Activated T-helper 1 cell treated with anti-CD3 and anti-CD28 coated beads, Interleukin-12 subunit alpha, Interleukin-12 subunit beta, Interleukin-2, Interleukin-4 antibody, amounts not matched to agents 30 ng/mL and 10 ng/mL and 1 ng/mL, durations not matched to agents 14 hours and 24 hours and 36 hours (primary cell): ENCODE measurements at regions not wholly inside any gene's neighbourhood (a gene's known extent, or its start where the extent isn't known, plus 50 kb on each side); places are given as distances from the start of the nearest gene placed in this dataset.

ENCODE experiments used
- DNase-seq: peaks from one replicate; pipeline ENCODE4 v3.0.0; 2021; ENCODE audit warnings: low spot score
- H3K27ac Mint-ChIP-seq: one replicate; pipeline ENCODE4 v1.8.0; 2021; ENCODE audit warnings: mild to moderate bottlenecking, mixed read lengths
- H3K27me3 Mint-ChIP-seq: one replicate; pipeline ENCODE4 v1.8.0; 2022; ENCODE audit warnings: mild to moderate bottlenecking, moderate library complexity, mixed read lengths; ENCODE audit not compliant: insufficient read depth
- H3K36me3 Mint-ChIP-seq: one replicate; pipeline ENCODE4 v1.8.0; 2021; ENCODE audit warnings: low read depth, mixed read lengths
- H3K4me1 Mint-ChIP-seq: one replicate; pipeline ENCODE4 v1.8.0; 2021; ENCODE audit warnings: low read depth, mixed read lengths
- H3K4me3 Mint-ChIP-seq: one replicate; pipeline ENCODE4 v1.8.0; 2021; ENCODE audit warnings: mild to moderate bottlenecking, moderate library complexity, mixed read lengths
- H3K9me3 Mint-ChIP-seq: one replicate; pipeline ENCODE4 v1.8.0; 2021; ENCODE audit warnings: mixed read lengths
- intact Hi-C: fragments of 100-400 bp; cut with micrococcal nuclease; formaldehyde crosslinking; loops from one replicate; pipeline ENCODE4 v1.15.1; 2024

DNA sequence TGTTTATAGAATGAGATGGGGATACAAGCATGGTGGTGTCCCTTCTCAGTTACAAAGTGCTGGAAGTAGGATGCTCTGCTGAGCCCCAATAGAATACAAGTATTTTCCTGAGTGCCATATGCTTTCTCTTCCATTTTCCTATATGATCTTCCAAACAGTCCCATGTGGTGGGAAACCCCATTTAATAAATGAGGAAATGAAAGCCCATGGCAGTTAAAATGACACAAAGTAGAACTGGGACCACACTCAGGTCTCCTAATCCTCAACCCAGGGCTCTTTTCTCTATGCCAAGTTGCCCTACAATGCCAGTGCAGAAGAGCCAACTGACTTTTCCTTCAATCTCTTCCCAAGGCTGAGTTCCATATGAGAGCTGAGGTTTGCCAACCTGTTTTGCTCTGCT is 198.0 kb upstream of the FOXN2 start:
- peaks cover 1% of the 10 kb centered on the region for H3K27me3 Mint-ChIP-seq

GRCh38 chr2:48118895-48119294 is 195.6 kb upstream of the FOXN2 start:
- peaks cover 27% of the 10 kb centered on the region for H3K4me1 Mint-ChIP-seq
- no peak overlapping the region for H3K27ac Mint-ChIP-seq
- no peak overlapping the region for H3K4me3 Mint-ChIP-seq
- H3K9me3 Mint-ChIP-seq = peaks cover 4% of the 10 kb centered on the region
- intact Hi-C loops = no loop called here
- DNase-seq = no peak
- no peaks in the 10 kb centered on the region for H3K36me3 Mint-ChIP-seq
- peaks cover 1% of the 10 kb centered on the region for H3K27me3 Mint-ChIP-seq

More for the DNA sequence above, 198.0 kb upstream of the FOXN2 start:
- Mint-ChIP-seq H3K27ac (no peak overlapping the region), H3K9me3 (peaks cover 3% of the 10 kb centered on the region), H3K36me3 (no peaks in the 10 kb centered on the region), H3K4me3 (no peak overlapping the region), H3K4me1 (peaks cover 34% of the 10 kb centered on the region)
- intact Hi-C loops = no loop called here
- DNase-seq = no peak

GRCh38 chr2:48120112-48120511 is 194.4 kb upstream of the FOXN2 start:
- H3K4me3 Mint-ChIP-seq = no peak overlapping the region
- H3K4me1 Mint-ChIP-seq = peaks cover 16% of the 10 kb centered on the region
- H3K9me3 Mint-ChIP-seq = peaks cover 4% of the 10 kb centered on the region
- intact Hi-C loops = no loop called here
- peaks cover 1% of the 10 kb centered on the region for H3K27me3 Mint-ChIP-seq
- DNase-seq = no peak
- no peaks in the 10 kb centered on the region for H3K36me3 Mint-ChIP-seq
- no peak overlapping the region for H3K27ac Mint-ChIP-seq

DNA sequence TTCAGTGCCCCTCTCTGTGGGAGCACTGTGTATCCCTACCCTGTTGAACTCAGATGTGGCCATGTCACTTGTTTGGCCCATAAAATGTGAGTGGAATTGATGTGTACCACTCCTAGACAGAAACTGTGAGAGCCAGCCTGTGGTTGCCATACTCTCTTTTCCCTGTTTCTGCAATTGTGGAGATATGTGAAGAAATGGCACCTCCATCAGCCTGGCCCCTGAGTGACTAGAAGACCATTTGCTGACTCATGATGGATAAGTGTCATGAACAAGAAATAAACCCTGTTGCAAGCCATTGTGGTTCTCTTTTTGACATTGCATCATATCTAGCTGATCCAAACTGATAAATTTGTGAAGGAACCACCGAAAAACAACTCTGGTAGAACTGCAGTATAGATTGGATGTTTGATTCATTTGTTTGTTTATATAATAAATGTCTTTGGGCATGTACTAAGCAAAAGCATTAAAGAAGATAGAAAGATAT is 193.7 kb upstream of the FOXN2 start:
- intact Hi-C loops = no loop called here
- H3K9me3 Mint-ChIP-seq = peaks cover 4% of the 10 kb centered on the region
- peaks cover 16% of the 10 kb centered on the region for H3K4me1 Mint-ChIP-seq
- H3K36me3 Mint-ChIP-seq = no peaks in the 10 kb centered on the region
- DNase-seq = no peak
- no peak overlapping the region for H3K27ac Mint-ChIP-seq
- H3K4me3 Mint-ChIP-seq = no peak overlapping the region
- H3K27me3 Mint-ChIP-seq = peaks cover 1% of the 10 kb centered on the region

DNA sequence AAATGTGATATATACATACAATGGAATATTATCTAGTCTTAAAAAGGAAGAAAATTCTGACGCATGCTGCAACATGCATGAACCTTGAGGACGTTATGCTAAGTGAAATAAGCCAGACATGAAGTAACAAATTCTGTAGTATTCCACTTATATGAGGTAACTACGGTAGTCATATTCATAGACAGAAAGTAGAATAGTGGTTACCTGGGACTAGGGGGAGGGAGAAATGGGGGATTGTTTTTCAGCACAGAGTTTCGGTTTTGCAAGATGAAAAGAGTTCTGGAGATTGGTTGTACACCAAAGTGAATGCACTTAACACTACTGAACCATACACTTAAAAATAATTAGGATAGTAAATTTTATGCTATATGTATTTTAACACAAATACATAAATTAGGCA is 192.3 kb upstream of the FOXN2 start:
- intact Hi-C loops = loop anchor here (1.0 kb wide), 1 partner anchor 8 kb away; no protein-coding TSS in a partner anchor
- Mint-ChIP-seq H3K36me3 (no peaks in the 10 kb centered on the region), H3K27me3 (no peaks in the 10 kb centered on the region), H3K4me3 (no peak overlapping the region), H3K9me3 (peaks cover 4% of the 10 kb centered on the region), H3K4me1 (peaks cover 16% of the 10 kb centered on the region), H3K27ac (no peak overlapping the region)
- DNase-seq = no peak

- Mint-ChIP-seq H3K4me1 (peaks cover 16% of the 10 kb centered on the region), H3K27ac (no peak overlapping the region), H3K36me3 (no peaks in the 10 kb centered on the region), H3K4me3 (no peak overlapping the region), H3K9me3 (peaks cover 4% of the 10 kb centered on the region), H3K27me3 (no peaks in the 10 kb centered on the region)
- intact Hi-C loops = no loop called here
- DNase-seq = no peak
These were observed 189.9 kb upstream of the FOXN2 start for GRCh38 chr2:48124592-48124991.

- Mint-ChIP-seq H3K27ac (no peak overlapping the region), H3K36me3 (no peaks in the 10 kb centered on the region), H3K4me3 (no peak overlapping the region), H3K27me3 (no peaks in the 10 kb centered on the region), H3K4me1 (peaks cover 10% of the 10 kb centered on the region), H3K9me3 (peaks cover 4% of the 10 kb centered on the region)
- intact Hi-C loops = no loop called here
- no peak for DNase-seq
These were observed 188.3 kb upstream of the FOXN2 start for GRCh38 chr2:48126162-48126561.

DNA sequence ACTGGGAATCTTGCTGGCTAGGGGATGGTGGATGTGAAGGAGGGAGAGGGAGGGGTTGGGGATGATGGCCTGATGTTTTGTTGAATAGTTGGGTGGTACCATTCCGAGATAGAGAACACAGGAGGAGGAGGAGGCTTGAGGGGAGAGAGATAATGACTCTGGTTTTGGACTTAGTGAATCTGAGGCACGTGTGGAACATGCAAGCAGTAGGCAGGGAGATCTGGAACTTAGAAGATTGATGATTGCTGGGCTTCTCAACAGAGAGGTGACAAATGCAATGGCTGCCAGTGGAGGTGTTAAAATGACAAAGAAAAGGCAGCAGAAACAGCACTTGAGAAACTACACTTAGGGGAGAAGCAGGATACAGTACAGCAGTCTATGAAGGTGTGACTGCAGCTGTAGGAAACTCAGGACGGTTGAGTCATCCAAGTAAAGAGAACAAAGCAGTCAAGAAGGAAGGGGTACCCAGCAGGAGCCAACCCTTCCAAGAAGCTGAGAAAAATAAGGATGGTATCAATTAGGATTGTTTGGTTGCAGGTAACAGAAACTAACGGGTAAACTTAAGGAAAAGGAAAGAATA is 186.8 kb upstream of the FOXN2 start:
- no peak for DNase-seq
- H3K27ac Mint-ChIP-seq = no peak overlapping the region
- no peak overlapping the region for H3K4me3 Mint-ChIP-seq
- H3K9me3 Mint-ChIP-seq = no peaks in the 10 kb centered on the region
- H3K27me3 Mint-ChIP-seq = peaks cover 2% of the 10 kb centered on the region
- H3K4me1 Mint-ChIP-seq = no peaks in the 10 kb centered on the region
- no peaks in the 10 kb centered on the region for H3K36me3 Mint-ChIP-seq
- intact Hi-C loops = no loop called here

DNA sequence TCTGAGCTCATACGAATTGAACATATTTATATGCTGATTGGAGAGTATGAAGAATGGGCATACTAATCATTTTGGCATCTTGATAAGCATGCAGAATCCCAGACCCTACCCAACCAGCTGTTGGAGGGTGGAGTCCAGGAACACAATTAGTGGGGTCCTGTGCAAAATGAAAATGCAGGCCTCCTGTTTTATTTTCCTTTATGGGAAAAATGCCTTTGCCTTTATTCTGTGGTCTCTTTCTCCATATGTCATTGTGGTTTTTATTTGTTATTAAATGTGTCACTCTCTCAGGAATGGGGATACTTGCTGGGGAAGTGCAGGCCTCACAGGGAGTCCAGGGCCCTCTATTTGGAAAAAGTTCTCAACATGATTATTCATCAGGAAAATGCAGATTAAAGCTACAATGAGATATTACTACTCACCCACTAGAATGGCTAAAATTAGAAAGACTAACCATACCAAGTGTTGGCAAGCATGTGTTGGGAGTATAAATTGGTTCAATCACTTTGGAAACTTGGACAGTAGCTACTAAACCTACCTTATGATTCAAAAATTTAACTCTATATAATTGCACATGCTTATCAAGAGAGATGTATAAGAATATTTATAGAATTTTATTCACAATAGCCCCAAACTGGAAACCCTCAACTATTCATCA is 185.1 kb upstream of the FOXN2 start:
- no peak overlapping the region for H3K27ac Mint-ChIP-seq
- no peaks in the 10 kb centered on the region for H3K9me3 Mint-ChIP-seq
- no peak for DNase-seq
- peaks cover 2% of the 10 kb centered on the region for H3K27me3 Mint-ChIP-seq
- no peaks in the 10 kb centered on the region for H3K36me3 Mint-ChIP-seq
- no peak overlapping the region for H3K4me3 Mint-ChIP-seq
- intact Hi-C loops = no loop called here
- H3K4me1 Mint-ChIP-seq = no peaks in the 10 kb centered on the region

- H3K36me3 Mint-ChIP-seq = no peaks in the 10 kb centered on the region
These were observed 182.8 kb upstream of the FOXN2 start for GRCh38 chr2:48131539-48132270.

GRCh38 chr2:48132271-48132625 is 182.2 kb upstream of the FOXN2 start:
- no peak for DNase-seq
- Mint-ChIP-seq H3K27ac (no peak overlapping the region), H3K4me3 (no peak overlapping the region), H3K9me3 (no peaks in the 10 kb centered on the region), H3K27me3 (peaks cover 2% of the 10 kb centered on the region), H3K4me1 (no peaks in the 10 kb centered on the region), H3K36me3 (no peaks in the 10 kb centered on the region)
- intact Hi-C loops = no loop called here

More at GRCh38 chr2:48131539-48132270, 182.8 kb upstream of the FOXN2 start:
- Mint-ChIP-seq H3K27ac (no peak overlapping the region), H3K27me3 (peaks cover 2% of the 10 kb centered on the region), H3K9me3 (no peaks in the 10 kb centered on the region), H3K4me3 (no peak overlapping the region), H3K4me1 (no peaks in the 10 kb centered on the region)
- DNase-seq = no peak
- intact Hi-C loops = no loop called here

- Mint-ChIP-seq H3K4me1 (no peaks in the 10 kb centered on the region), H3K9me3 (no peaks in the 10 kb centered on the region), H3K27me3 (peaks cover 2% of the 10 kb centered on the region), H3K4me3 (no peak overlapping the region), H3K27ac (no peak overlapping the region), H3K36me3 (no peaks in the 10 kb centered on the region)
- DNase-seq = no peak
- intact Hi-C loops = no loop called here
These were observed 179.8 kb upstream of the FOXN2 start for GRCh38 chr2:48134704-48135103.

DNA sequence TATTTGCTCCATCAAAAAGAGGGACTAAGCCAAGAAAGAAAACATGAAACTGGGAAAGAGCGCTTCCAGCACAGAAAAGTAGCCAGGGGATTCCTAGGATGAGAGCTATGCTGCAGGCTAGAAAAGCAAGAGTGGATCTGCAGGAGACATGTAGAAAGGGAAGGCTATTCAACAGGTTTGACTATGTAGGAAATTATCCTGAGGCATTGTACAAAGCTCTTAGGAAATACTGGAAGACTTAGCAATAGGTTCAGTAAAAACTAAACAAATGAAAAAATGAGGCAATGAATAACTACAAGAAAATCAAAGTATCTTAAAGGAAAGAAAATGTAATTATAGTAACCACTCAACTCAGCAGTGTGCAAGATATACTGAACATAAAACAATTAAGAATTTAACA is 178.7 kb upstream of the FOXN2 start:
- peaks cover 2% of the 10 kb centered on the region for H3K27me3 Mint-ChIP-seq
- DNase-seq = no peak
- H3K27ac Mint-ChIP-seq = no peak overlapping the region
- no peaks in the 10 kb centered on the region for H3K4me1 Mint-ChIP-seq
- no peak overlapping the region for H3K4me3 Mint-ChIP-seq
- intact Hi-C loops = no loop called here
- no peaks in the 10 kb centered on the region for H3K36me3 Mint-ChIP-seq
- no peaks in the 10 kb centered on the region for H3K9me3 Mint-ChIP-seq
